ENCODE measurements at regions not wholly inside any gene's neighbourhood (a gene's known extent, or its start where the extent isn't known, plus 50 kb on each side); places are given as distances from the start of the nearest gene placed in this dataset.

DNA sequence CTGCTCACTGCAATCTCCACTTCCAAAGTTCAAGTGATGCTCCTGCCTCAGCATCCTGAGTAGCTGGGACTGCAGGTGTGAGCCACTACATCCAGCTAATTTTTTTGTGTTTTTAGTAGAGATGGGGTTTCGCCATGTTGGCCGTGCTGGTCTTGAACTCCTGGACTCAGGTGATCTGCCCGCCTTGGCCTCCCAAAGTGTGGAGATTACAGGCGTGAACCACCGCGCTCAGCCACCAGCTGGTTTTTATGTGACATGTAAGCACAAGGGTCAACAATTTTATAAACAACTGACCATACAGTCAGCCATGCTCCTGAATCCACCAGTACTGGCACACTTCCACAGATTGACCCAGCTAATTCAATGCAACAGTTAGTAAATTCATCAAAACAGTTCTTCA, 526.3 kb upstream of the LRRC4C start:
- no peak overlapping the region for H3K27ac ChIP-seq (ENCODE audit: insufficient read depth, low read depth, low read length)
- H3K9me1 ChIP-seq (replicated peaks; ENCODE audit: control insufficient read depth, extremely low read depth, insufficient read depth, low read length): no peaks in the 10 kb centered on the region
- no peaks in the 10 kb centered on the region for H3K9me3 ChIP-seq (replicated peaks; ENCODE audit: control insufficient read depth, insufficient read depth, low read length)
- intact Hi-C loops (cut with micrococcal nuclease) (no loop called here), dilution Hi-C loops (cut with MboI; ENCODE audit: extremely low pct_ligation_motif_present, low sequenced_read_pairs) (no loop called here)
- H3K79me2 ChIP-seq (ENCODE audit: control insufficient read depth, insufficient read depth, low read length): no peaks in the 10 kb centered on the region
- DNase-seq (ENCODE audit: low read depth, low spot score) (no peak), FAIRE-seq (peak; percentile 48)
- H3K4me1 ChIP-seq (ENCODE audit: control insufficient read depth, extremely low read depth, insufficient read depth, low read length): no peaks in the 10 kb centered on the region
- TF ChIP-seq, protein P1, sequence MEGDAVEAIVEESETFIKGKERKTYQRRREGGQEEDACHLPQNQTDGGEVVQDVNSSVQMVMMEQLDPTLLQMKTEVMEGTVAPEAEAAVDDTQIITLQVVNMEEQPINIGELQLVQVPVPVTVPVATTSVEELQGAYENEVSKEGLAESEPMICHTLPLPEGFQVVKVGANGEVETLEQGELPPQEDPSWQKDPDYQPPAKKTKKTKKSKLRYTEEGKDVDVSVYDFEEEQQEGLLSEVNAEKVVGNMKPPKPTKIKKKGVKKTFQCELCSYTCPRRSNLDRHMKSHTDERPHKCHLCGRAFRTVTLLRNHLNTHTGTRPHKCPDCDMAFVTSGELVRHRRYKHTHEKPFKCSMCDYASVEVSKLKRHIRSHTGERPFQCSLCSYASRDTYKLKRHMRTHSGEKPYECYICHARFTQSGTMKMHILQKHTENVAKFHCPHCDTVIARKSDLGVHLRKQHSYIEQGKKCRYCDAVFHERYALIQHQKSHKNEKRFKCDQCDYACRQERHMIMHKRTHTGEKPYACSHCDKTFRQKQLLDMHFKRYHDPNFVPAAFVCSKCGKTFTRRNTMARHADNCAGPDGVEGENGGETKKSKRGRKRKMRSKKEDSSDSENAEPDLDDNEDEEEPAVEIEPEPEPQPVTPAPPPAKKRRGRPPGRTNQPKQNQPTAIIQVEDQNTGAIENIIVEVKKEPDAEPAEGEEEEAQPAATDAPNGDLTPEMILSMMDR (IDR thresholded peaks at IDR 0.05; ENCODE audit: extremely low read depth in 1 of 2, insufficient read depth in 1 of 2, low read depth in 1 of 2, low read length in 2 of 2): no peak
- TF ChIP-seq JUN (IDR thresholded peaks at IDR 0.05; ENCODE audit: borderline replicate concordance, insufficient read depth, insufficient read length, low read depth) (no peak), FOS (IDR thresholded peaks at IDR 0.05; ENCODE audit: borderline replicate concordance, insufficient read depth, low read length) (no peak), GATA2 (IDR thresholded peaks at IDR 0.05; ENCODE audit: insufficient read depth, insufficient read length, low read depth, low read length) (no peak), MYC (IDR thresholded peaks at IDR 0.05; ENCODE audit: low read depth, low read length) (no peak), POLR2AphosphoS5 (IDR thresholded peaks at IDR 0.05; ENCODE audit: insufficient read depth, low read depth, low read length) (no peak), EZH2 (IDR thresholded peaks at IDR 0.05; ENCODE audit: borderline replicate concordance, low read depth, low read length, severe bottlenecking) (no peak), POLR2A (IDR thresholded peaks at IDR 0.05; ENCODE audit: low read depth, low read length) (no peak)
- TF ChIP-seq, protein P2, sequence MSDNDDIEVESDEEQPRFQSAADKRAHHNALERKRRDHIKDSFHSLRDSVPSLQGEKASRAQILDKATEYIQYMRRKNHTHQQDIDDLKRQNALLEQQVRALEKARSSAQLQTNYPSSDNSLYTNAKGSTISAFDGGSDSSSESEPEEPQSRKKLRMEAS (IDR thresholded peaks at IDR 0.05; ENCODE audit: insufficient read depth, insufficient read length): no peak
- no peak overlapping the region for H3K4me2 ChIP-seq (ENCODE audit: insufficient read depth, low read length)
- no peaks in the 10 kb centered on the region for H3K27me3 ChIP-seq (ENCODE audit: control insufficient read depth in 2 of 2, insufficient read depth in 2 of 2, low read length in 2 of 2)
- no TSS peak for BruUV-seq (replicated peaks)
- no peak overlapping the region for H2AFZ ChIP-seq (ENCODE audit: low read depth, low read length)
- CTCF ChIA-PET: no interaction called here
- no peaks in the 10 kb centered on the region for H3K36me3 ChIP-seq (ENCODE audit: control insufficient read depth in 2 of 2, extremely low read depth in 1 of 2, insufficient read depth in 2 of 2, low read length in 2 of 2)
- POLR2A ChIA-PET: no interaction called here
- no peak overlapping the region for H3K9ac ChIP-seq (replicated peaks; ENCODE audit: extremely low read depth, insufficient read depth, low read length)
- H3K4me3 ChIP-seq (replicated peaks in 1 of 3; ENCODE audit: insufficient read depth in 1 of 3, low read depth in 1 of 3, low read length in 3 of 3): no peak overlapping the region
- no peaks in the 10 kb centered on the region for H4K20me1 ChIP-seq (replicated peaks; ENCODE audit: control insufficient read depth, extremely low read depth, insufficient read depth, low read length)

Measured in endothelial cell of umbilical vein (primary cell).